Umbilical cord (tissue), 1 donor: ENCODE measurements at regions not wholly inside any gene's neighbourhood (a gene's known extent, or its start where the extent isn't known, plus 50 kb on each side); places are given as distances from the start of the nearest gene placed in this dataset.
"Not testable (repeated sequence)": the region's sequence is repeated elsewhere in the genome, so short reads cannot be mapped to it uniquely, and the experiment has no call there.

Source experiments
- DNase-seq: peaks from one replicate; pipeline ENCODE4 v3.0.0-alpha.2; 2015; ENCODE audit warnings: low spot score

GRCh38 chr10:35940141-35941041 is 298.3 kb upstream of the FZD8 start:
- DNase-seq = peak; percentile 90

DNA sequence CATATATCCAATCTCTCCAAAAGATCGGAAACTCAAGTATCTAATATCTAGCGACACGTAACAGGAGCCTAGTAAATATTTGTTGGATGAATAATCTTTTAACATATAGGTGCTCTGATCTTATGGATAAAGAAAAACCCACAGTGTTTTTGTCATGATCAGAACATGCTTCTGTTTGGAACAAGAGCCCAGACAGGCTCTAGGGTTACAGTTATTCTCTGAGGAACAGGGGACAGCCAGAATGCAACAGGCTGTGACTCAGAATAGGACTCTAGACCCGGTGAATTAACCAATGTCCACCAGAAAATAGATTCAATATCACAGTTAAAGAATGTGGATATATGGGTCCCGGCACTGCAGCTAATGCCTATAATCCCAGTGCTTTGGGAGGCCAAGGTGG is 296.1 kb upstream of the FZD8 start:
- no peak for DNase-seq

- no peak for DNase-seq
Observed at GRCh38 chr10:35937546-35937945, 295.4 kb upstream of the FZD8 start.

GRCh38 chr10:35934642-35934995 is 292.5 kb upstream of the FZD8 start:
- no peak for DNase-seq

- DNase-seq = peak; percentile 58
Observed at GRCh38 chr10:35933940-35934641, 292.0 kb upstream of the FZD8 start.

GRCh38 chr10:35933491-35933890 is 291.4 kb upstream of the FZD8 start:
- DNase-seq = no peak

- DNase-seq = not testable (repeated sequence)
Observed at GRCh38 chr10:35929962-35930361, 287.9 kb upstream of the FZD8 start.

GRCh38 chr10:35928748-35929147 is 286.7 kb upstream of the FZD8 start:
- peak; percentile 26 for DNase-seq

- peak; percentile 66 for DNase-seq
Observed at GRCh38 chr10:35927990-35928488, 285.9 kb upstream of the FZD8 start.

- DNase-seq = peak; percentile 13
Observed at GRCh38 chr10:35927341-35927740, 285.2 kb upstream of the FZD8 start.

DNA sequence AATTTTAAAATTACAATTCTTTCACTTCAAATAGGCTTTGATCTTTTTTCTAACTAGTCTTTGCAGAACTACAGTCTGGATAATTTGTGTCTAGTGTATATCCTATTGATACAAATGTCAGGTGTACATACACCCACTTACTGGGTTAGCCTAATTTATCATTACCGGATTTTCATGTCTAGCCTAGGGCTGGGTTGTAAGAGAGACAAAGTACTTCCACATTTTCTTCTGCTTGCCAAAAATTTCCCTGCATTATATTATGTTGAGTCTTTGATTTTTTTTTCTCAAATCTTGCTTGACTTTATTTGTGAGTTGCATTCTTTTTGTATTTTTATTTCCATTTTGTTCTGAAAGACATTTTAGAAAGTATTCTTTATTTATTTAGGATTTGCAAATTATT is 284.8 kb upstream of the FZD8 start:
- DNase-seq = peak; percentile 19

GRCh38 chr10:35925493-35925892 is 283.4 kb upstream of the FZD8 start:
- peak; percentile 63 for DNase-seq

DNA sequence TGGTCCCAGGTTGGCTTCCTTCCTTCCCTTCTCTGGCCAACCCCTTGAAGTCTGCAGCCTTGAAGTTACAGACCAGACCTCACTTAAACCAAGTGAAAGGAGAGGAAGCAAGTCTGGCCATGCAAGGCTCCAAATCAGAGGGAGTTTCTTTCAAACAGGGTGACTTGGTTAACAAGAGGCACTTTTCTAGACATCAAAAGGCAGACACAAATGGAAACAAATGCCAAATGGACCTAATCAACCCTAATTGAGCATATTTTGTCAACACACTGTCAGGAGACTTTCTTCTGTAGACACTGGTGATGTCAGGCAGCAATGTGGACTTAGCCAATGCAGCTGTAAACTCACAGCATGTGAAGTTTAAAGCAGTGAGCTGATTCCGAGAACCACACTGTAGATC is 282.7 kb upstream of the FZD8 start:
- peak; percentile 14 for DNase-seq

GRCh38 chr10:35922876-35923600 is 280.9 kb upstream of the FZD8 start:
- DNase-seq = no peak

- no peak for DNase-seq
Observed at GRCh38 chr10:35921866-35922350, 279.8 kb upstream of the FZD8 start.

DNA sequence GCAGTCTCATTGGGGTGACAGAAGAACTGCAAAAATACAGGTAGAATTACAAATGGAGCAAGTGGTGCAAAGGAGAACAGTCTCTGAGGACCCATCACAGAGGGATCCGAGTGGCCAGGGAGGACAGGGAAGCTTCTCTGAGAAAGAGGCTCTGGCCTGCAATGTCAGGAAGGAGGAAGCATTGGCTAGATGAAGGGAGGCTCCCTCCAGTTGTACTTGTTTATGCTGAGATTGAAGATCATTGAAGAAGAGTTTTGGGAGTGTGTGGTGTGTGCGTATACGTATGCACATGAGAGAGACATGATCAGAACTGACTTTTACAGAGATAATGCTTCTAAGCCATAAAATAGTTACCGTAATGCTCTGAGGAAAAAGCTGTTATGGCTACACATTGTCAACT is 274.7 kb upstream of the FZD8 start:
- no peak for DNase-seq

- DNase-seq = no peak
Observed at GRCh38 chr10:35913628-35914027, 271.5 kb upstream of the FZD8 start.

DNA sequence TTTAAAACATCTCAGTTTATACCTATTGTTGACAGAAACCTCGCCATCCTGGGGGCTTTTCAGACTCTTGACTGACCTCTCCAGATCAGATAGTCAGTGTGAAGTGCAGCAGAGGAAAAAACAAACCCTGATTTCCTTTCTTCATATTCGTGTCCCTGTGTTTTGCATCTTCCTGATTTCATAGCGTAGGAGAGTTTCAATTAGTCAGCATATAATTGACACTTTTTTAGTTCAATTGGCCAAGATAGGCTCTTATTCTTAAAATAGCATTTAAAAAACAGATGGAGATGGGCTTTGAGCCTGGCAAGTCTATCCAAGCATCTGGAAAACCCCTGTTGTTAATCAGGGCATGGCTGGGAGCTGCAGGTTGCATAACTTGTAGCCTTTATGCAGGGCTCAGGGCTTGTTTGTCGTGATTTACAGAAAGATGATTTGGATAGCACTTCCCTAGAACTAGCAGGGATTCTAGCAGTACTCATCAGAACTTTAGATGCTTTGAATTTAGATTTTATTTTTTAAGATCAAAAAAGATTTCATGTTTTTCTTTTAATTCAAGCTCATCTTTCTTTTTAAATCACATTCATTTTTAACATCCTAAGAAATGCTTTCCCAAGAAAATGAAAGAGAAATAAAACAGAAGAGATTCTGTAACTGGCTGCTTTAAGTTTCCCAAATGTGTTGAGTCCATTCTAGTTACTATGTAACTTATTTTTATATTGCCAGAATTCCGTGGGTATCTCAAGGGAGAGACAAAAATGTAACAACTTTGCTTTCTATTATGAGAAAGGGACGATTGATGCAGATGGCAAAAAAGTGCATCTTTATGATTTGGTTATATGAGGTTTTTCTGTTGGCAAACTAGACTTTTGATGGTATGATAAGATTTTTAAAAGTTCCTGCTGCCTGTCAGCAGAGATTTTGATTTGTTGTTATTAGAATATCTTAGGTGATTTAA is 270.8 kb upstream of the FZD8 start:
- peak; percentile 74 for DNase-seq

DNA sequence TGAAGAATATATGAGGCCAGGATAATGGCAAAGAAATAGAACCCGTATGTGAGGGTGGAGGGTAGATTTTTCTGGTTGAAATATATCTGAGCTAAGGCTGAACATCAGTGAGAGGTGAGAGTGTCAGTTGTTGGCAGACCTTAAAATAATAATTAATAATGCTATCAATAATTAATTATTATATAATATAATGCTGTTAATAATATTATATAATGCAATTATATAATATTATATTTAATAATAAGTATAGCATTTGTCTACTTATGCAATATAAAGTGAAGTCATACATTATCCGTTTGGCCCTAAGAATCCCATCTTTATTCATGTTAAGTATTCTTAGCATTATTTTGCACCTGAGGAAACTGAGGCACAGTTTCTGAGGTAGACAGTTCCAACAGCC is 269.9 kb upstream of the FZD8 start:
- DNase-seq = no peak

DNA sequence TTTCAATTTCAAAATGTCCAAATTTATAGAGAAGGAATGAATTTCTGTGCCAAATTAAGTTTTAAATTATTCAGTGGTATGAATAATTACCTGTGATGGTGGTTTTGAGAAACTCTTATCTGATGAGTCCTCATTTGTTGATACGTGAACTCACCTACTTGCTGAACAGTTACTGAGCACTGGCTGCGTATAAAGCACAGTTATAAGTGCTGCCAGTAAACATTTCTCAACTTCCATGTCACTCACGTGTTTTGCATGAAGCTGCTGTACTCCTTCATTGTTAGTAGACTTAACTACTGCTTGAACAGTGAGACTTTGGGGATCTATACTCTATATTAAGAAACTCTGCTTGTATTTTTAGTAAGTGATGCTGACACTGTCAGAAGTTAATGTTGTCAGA is 269.1 kb upstream of the FZD8 start:
- DNase-seq = no peak

- no peak for DNase-seq
Observed at GRCh38 chr10:35910234-35910633, 268.1 kb upstream of the FZD8 start.
